HG03196 (cell line): ENCODE measurements at regions not wholly inside any gene's neighbourhood (a gene's known extent, or its start where the extent isn't known, plus 50 kb on each side); places are given as distances from the start of the nearest gene placed in this dataset.
A peak's percentile ranks its signal among the peaks of the same experiment; 100 is the strongest.

Experiments
- ATAC-seq: cut with Tn5 transposase; IDR thresholded peaks from one replicate; pipeline ENCODE4 v1.9.1; 2021; ENCODE audit not compliant: unreplicated experiment

- no peak for ATAC-seq
Measured at GRCh38 chr3:177557548-177557947, 360.3 kb upstream of the TBL1XR1 start.

DNA sequence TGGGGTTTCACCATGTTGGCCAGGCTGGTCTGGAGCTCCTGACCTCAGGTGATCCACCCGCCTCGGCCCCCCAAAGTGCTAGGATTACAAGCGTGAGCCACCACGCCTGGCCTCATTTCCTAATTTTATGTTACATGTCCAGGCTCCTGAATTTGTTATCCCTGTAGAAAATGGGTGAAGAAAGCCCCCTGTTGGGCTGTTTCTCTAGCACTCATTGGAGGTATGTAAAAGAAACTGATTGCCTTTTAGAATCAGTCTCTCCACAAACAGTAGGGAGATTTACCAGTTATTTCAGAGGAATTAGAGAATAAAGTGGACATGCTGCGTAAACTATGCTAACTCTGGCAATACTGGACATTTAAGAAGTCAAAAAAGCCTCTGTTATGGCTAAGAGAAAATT lies 364.1 kb upstream of the TBL1XR1 start:
- no peak for ATAC-seq

GRCh38 chr3:177561769-177562392 lies 364.6 kb upstream of the TBL1XR1 start:
- ATAC-seq: no peak

- no peak for ATAC-seq
Measured at GRCh38 chr3:177563243-177563780, 366.0 kb upstream of the TBL1XR1 start.

DNA sequence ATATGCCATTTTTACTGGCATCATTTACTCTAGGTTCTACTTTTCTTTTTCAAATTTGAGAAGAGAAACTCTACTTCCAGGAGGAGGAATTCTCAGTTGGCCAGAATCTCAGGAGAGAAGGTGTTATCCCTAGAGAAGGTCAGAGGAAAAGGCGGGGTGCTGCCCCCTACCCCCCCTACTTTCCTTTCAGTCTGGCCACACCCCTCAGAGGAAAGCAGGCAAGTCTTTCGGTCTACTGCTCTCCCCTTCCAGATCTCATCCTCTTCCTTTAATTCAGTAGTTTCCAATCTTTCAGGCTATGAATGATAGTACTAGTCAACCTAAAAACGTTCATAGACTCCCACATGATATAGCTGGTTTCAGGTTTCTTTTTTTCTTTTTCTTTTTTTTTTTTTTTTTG lies 366.5 kb upstream of the TBL1XR1 start:
- no peak for ATAC-seq

- no peak for ATAC-seq
Measured at GRCh38 chr3:177565981-177566380, 368.7 kb upstream of the TBL1XR1 start.

DNA sequence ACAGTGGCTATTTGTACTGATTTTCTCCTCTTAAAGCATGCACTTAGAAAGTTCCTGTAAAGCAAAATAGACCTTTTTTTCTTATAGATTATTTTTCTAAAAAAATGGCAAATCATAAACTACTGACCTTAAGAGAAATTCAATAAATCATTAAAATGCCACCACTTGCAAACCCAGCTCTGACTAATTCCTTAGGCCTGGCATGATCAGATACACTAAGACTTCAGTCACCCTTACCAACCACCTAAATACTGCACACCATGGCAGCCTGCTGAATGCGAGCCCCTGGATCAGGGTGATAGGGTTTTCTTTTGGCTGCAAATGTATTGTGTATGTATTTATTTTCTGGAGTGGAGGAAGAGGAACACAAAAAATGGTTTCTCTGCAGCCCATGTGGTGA lies 370.6 kb upstream of the TBL1XR1 start:
- no peak for ATAC-seq

- ATAC-seq: no peak
Measured at GRCh38 chr3:177569193-177569592, 371.9 kb upstream of the TBL1XR1 start.

- ATAC-seq: no peak
Measured at GRCh38 chr3:177569875-177570657, 372.8 kb upstream of the TBL1XR1 start.

DNA sequence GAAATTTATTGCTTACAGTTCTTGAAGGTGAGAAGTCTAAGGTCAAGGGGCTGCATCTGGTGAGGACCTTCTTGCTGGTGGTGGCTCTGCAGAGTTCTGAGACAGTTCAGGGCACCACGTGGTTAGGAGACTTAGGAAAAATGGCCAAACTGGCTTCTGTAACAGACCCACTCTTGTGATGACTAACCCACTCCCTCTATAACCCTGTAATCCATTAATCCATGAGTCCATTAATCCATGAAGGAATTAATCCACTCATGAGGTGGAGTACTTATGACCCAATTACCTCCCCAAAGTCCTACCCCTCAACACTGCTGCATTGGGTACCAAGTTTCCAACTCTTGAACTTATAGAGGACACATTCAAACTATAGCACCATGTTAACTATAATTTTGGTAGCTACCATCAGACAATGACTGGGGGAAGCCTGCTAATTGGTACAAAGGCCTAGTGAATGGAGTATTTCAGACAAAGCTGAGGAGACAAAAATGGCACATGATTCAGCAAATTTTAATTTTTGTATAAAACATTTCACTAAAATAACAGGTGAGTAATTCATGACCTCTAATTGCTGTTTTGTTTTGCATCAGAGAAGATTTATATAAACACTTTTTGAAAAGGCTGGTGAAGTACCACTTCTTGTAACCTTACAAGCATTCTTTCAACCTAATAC lies 374.1 kb upstream of the TBL1XR1 start:
- ATAC-seq: no peak

DNA sequence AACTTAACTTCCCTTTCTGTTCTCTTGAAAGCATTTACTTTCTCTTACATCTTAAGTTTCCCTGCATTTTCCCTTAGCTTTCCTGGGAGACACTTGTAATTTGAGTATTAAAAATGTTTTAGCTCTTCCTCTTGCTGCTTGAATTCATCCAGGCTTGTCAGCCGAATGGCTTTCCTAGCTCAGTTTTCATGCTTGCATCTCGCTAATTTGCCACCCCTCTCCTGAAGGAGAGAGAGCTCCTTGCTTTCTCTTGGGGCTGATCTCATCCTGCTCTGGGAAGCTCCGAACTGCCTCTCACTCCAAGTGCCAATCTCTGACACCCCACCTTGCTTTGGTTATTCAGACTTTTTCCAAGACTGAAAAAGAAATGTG lies 374.6 kb upstream of the TBL1XR1 start:
- ATAC-seq: no peak

DNA sequence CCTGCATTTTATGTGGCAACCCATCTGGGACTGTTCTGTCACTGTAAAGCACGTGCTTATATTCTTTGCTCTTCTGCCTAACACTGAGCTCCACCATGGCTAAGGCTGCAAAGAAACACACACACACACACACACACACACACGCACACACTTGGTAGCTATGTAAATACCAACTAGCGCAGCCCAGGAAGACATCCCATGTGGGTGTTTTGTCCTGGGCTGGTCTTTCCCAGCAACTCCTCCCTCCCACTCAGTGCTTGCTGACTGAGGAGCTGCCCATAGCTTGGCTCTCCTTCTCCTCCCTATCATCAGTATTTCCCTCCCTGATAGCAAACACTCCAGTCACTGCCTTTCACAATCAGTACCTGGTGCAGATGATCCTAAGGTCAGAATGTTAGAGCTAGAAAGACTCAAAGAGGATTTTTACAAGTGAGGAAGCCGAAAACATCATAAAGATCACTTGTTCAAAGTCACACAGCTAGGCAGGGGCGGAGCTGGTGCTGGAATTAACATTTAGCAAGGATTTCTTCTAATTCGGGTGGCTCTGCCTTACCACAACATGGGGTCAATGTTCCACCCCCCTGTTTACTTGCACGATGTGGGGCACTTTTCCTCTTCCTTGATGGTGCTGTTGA lies 377.1 kb upstream of the TBL1XR1 start:
- no peak for ATAC-seq

DNA sequence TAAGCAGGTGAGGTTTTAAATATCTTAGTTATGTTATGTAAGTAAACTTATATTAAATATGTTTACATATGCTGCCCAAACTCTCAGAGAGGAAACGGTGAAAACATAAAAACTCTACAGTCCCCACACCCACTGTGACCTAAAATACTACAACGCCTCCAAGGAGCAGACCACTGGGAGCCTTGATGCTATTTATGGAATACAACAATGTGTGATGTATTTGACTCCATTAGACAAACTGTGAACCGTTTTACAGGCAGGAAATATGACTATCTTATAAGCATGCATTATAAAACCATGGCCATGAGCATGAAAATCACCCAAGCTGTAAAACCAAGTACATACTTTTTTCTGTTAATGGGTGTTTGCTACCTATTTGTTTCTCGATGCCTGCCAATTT lies 379.5 kb upstream of the TBL1XR1 start:
- ATAC-seq: no peak

GRCh38 chr3:177578488-177578887 lies 381.2 kb upstream of the TBL1XR1 start:
- no peak for ATAC-seq

- ATAC-seq: no peak
Measured at GRCh38 chr3:177579419-177579818, 382.1 kb upstream of the TBL1XR1 start.

GRCh38 chr3:177580437-177580836 lies 383.2 kb upstream of the TBL1XR1 start:
- ATAC-seq: no peak

GRCh38 chr3:177585271-177585670 lies 388.0 kb upstream of the TBL1XR1 start:
- no peak for ATAC-seq

- no peak for ATAC-seq
Measured at GRCh38 chr3:177589041-177589650, 391.9 kb upstream of the TBL1XR1 start.

DNA sequence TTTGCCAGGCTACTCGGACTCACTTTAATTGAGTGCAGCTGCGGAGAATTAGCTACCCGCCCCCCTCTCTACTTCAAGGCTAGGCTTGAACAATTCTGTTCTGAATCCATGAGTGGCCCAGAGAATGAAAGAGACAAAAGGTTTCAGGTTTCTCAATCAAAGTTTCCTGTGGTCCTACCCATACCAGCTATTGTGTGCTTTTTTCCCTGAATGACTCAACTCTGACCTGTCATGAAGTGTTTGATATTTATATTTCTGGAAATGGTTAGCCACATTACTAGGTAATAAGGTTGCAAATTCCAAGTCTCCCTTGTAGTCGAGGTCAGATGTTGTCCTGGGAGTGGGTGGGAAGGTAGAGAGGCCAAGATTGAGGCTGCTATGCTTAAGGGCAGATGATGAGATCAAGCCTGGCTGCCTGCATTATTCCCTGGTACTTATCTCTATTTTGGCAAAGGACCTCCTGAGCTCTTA lies 392.7 kb upstream of the TBL1XR1 start:
- ATAC-seq: peak; percentile 78

GRCh38 chr3:177590826-177591225 lies 393.5 kb upstream of the TBL1XR1 start:
- ATAC-seq: no peak

GRCh38 chr3:177591379-177591778 lies 394.1 kb upstream of the TBL1XR1 start:
- ATAC-seq: peak; percentile 77
